ENCODE measurements at regions not wholly inside any gene's neighbourhood (a gene's known extent, or its start where the extent isn't known, plus 50 kb on each side); places are given as distances from the start of the nearest gene placed in this dataset.

DNA sequence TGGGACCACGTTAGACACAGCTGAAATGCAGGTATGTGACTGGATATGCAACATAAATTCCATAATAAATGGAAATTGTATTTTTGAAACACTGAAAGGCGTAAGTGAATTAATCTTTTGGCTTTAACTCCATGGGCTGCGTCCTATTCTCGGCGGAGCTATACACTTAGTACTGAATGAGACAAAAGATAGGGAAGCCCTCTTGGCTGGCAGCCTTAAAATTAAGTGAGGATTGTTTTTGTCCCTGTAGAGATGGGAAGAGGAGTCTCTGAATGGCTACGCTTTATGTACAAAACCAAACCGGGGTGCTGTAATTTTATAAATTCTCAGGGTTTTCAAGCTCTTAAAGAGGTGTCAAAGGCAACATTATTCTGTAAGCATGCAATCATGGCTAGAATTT, 429.8 kb downstream of the QKI start:
- H3K27me3 Mint-ChIP-seq: peaks cover 0 to 15% (median 5%) of the 10 kb centered on the region in 3 donors

DNA sequence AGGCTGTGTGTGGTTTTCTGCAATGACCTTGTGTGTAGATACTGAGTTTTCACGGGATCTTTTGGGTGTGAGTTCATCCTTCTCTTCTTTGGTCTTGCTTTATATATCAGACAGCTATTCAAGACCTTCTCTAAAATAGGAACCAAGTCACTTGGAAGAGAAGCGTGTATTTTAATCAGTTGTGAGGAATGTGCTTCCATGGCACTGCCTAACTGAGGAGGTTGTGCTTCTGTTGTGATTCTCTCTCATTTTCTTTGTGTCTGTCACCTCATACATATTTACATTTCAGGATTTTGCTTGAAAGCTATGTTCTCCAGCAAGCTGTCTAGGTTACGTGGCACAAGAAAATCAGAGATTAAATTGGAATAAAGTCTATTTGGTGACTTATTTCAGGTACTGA, 428.7 kb downstream of the QKI start:
- peaks cover 0 to 6% (median 0%) of the 10 kb centered on the region in 3 donors for H3K4me1 Mint-ChIP-seq
- H3K27ac Mint-ChIP-seq: peak overlapping the region in 1 of 6 donors; percentile 14
- peaks cover 6 to 13% (median 11%) of the 10 kb centered on the region in 7 donors for H3K9me3 Mint-ChIP-seq

More for the DNA sequence above, 429.8 kb downstream of the QKI start:
- DNase-seq: no peak
- H3K9me3 Mint-ChIP-seq: peaks cover 6 to 24% (median 14%) of the 10 kb centered on the region in 7 donors
- no peak overlapping the region for H3K4me3 Mint-ChIP-seq
- peaks cover 0 to 8% of the 10 kb centered on the region in 2 donors for H3K36me3 Mint-ChIP-seq
- H3K4me1 Mint-ChIP-seq: peaks cover 0 to 6% (median 0%) of the 10 kb centered on the region in 3 donors
- no peak for ATAC-seq (ENCODE audit: low read depth in 2 of 2)
- no peak overlapping the region for H3K27ac Mint-ChIP-seq

DNA sequence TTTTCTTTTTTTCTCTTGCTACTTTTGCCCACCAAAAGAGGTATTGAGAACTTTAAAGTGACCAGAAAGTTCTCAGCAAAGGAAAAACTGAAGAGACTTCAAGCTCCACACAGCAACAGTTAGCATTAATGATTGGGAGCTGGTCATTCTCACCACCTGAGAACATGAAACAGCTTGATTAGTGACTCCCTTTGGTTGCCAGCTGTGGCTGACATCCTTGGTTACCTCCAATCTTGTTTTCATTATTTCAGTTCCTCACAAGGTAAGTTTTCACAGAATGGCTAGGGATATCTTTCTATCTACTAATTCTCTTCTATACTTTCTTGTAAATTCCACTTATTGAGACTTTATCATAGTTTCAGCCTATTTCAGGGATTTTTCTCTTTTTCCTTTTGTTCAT, 427.9 kb downstream of the QKI start:
- H3K27me3 Mint-ChIP-seq: peaks cover 4 to 15% (median 5%) of the 10 kb centered on the region in 3 donors
- peaks cover 0 to 10% (median 0%) of the 10 kb centered on the region in 3 donors for H3K4me1 Mint-ChIP-seq
- peaks cover 6 to 13% (median 11%) of the 10 kb centered on the region in 7 donors for H3K9me3 Mint-ChIP-seq
- DNase-seq (no peak), ATAC-seq (ENCODE audit: low read depth in 2 of 2) (no peak)
- peak overlapping the region in 1 of 6 donors; percentile 53 for H3K27ac Mint-ChIP-seq
- peaks cover 0 to 8% of the 10 kb centered on the region in 2 donors for H3K36me3 Mint-ChIP-seq
- H3K4me3 Mint-ChIP-seq: peak overlapping the region in 1 of 8 donors; percentile 49

More for the DNA sequence above, 428.7 kb downstream of the QKI start:
- DNase-seq: no peak
- Mint-ChIP-seq H3K4me3 (no peak overlapping the region), H3K36me3 (peaks cover 0 to 8% of the 10 kb centered on the region in 2 donors), H3K27me3 (peaks cover 0 to 11% (median 5%) of the 10 kb centered on the region in 3 donors)
- ATAC-seq (ENCODE audit: low read depth in 2 of 2): no peak

DNA sequence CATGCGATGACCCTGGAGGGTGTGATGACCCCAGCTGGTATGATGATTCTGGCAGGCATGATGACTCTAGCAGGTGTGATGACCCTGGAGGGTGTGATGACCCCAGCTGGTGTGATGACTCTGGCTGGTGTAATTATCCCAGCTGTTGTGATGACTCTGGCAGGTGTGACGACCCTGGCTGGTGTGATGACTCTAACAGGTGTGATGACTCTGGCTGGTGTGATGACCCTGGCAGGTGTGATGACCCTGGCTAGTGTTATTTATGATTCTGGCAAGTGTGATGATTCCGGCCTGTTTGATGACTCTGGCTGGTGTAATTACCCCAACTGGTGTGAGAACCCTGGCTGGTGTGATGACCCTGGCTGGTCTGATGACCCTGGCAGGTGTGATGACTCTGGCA, 427.2 kb downstream of the QKI start:
- Mint-ChIP-seq H3K27me3 (peaks cover 5 to 18% (median 11%) of the 10 kb centered on the region in 3 donors), H3K4me1 (peaks cover 0 to 10% (median 0%) of the 10 kb centered on the region in 3 donors), H3K4me3 (no peak overlapping the region), H3K36me3 (peaks cover 0 to 8% of the 10 kb centered on the region in 2 donors), H3K9me3 (peaks cover 6 to 13% (median 11%) of the 10 kb centered on the region in 7 donors), H3K27ac (no peak overlapping the region)
- ATAC-seq (ENCODE audit: low read depth in 2 of 2): no peak
- no peak for DNase-seq

DNA sequence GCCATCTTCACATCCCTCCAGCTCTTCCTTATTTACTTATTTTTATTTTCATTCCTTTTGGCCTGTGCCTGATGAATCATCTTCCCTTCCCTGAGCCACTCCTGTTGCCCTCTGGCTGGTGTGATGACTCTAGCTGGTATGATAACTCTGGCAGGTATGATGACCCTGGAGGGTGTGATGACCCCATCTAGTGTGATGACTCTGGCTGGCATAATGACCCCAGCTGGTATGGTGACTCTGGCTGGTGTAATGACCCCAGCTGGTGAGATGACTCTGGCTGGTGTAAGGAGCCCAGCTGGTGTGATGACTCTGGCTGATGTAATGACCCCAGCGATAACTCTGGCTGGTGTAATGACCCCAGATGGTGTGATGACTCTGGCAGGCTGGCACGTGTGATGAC, 426.8 kb downstream of the QKI start:
- H3K9me3 Mint-ChIP-seq: peaks cover 6 to 13% (median 11%) of the 10 kb centered on the region in 7 donors
- H3K4me3 Mint-ChIP-seq: no peak overlapping the region
- H3K27ac Mint-ChIP-seq: peak overlapping the region in 1 of 6 donors; percentile 85
- peaks cover 9 to 21% (median 15%) of the 10 kb centered on the region in 3 donors for H3K27me3 Mint-ChIP-seq
- ATAC-seq (ENCODE audit: low read depth in 2 of 2) (no peak), DNase-seq (no peak)
- H3K4me1 Mint-ChIP-seq: peaks cover 0 to 10% (median 0%) of the 10 kb centered on the region in 3 donors
- peaks cover 0 to 8% of the 10 kb centered on the region in 2 donors for H3K36me3 Mint-ChIP-seq

DNA sequence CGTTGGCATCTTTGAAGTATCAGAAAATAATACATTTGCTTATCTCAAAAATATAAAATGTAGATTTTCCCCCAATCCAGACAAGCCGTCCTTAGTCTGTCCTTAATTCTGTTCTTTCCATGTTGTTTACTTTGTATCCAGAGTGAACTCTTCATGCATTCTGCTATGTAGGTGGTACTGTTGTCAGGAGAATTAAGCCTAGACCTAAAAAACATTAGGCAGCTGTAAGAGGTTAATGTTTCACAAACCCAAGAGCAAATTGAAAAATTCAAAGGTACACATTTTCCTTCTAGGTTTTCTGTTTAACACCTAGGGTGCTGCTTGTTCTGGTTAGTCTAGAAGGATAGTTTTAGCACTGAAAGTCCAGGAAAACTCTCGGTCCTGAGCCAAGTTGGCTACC, 426.4 kb downstream of the QKI start:
- DNase-seq: no peak
- ATAC-seq (ENCODE audit: low read depth in 2 of 2): no peak
- Mint-ChIP-seq H3K4me1 (peaks cover 0 to 10% (median 0%) of the 10 kb centered on the region in 3 donors), H3K27me3 (peaks cover 12 to 25% (median 19%) of the 10 kb centered on the region in 3 donors), H3K4me3 (no peak overlapping the region), H3K36me3 (peaks cover 0 to 8% of the 10 kb centered on the region in 2 donors), H3K27ac (no peak overlapping the region), H3K9me3 (peaks cover 6 to 13% (median 11%) of the 10 kb centered on the region in 7 donors)

DNA sequence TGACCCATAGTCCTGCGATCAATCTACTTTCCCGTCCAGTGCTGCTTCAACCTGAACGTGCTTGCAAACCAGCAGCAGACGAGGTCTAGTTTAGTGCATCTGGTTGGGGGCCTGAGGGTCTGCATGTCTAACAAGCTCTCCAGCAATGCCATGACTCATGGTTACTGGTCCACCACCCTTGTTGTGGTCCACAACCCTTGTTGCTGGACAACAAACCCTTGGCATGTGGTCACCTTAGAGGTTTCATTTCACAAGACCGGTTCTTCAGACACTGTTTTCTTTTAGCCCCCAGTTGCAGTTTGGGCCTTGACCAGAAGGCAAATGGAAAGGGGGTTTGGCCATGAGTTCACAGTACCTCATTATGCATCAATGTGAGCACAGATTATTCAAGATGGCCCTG, 424.8 kb downstream of the QKI start:
- peaks cover 0 to 10% (median 0%) of the 10 kb centered on the region in 3 donors for H3K4me1 Mint-ChIP-seq
- no peak overlapping the region for H3K4me3 Mint-ChIP-seq
- ATAC-seq (ENCODE audit: low read depth in 2 of 2) (no peak), DNase-seq (no peak)
- H3K27ac Mint-ChIP-seq: no peak overlapping the region
- H3K36me3 Mint-ChIP-seq: peaks cover 0 to 8% of the 10 kb centered on the region in 2 donors
- peaks cover 17 to 35% (median 30%) of the 10 kb centered on the region in 3 donors for H3K27me3 Mint-ChIP-seq
- peaks cover 6 to 14% (median 11%) of the 10 kb centered on the region in 7 donors for H3K9me3 Mint-ChIP-seq

DNA sequence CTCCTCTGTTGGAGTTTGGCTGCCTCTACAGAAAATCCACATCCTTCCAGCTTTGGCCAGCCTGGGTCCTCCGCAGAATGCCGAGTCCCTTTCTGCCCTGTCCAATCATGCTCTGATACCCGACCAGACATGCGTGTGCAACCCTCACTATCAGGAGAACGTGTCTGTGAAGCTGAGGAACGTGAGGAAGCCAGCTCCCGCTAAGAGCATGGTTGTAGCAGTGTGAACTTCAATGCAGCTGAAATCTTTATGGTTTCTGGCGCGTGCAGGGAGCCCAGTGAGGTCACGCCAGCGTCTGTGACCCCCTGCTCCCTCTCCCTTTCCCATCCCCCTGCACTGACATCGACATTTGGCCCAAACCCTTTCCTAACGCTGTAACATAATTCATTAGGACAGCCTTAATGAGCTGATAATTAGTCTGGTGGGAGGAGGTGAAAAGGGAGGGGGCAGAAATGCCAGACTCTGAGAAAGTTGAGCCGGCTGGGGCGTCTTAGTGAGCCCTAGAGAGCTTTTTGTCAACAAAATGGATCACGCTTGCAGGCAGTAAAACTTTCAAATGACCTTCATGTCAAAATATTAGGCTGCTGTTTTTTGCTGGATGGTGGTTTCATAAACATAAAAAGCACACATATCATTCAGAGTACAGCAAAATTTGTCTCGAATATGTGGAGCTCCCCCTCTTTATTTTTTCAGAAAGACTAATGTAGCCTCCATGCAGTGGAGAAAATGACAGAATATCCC, 423.3 kb downstream of the QKI start:
- H3K27me3 Mint-ChIP-seq: peaks cover 15 to 33% (median 33%) of the 10 kb centered on the region in 3 donors
- DNase-seq (no peak), ATAC-seq (ENCODE audit: low read depth in 2 of 2) (no peak)
- H3K9me3 Mint-ChIP-seq: peaks cover 6 to 14% (median 11%) of the 10 kb centered on the region in 7 donors
- peaks cover 0 to 8% of the 10 kb centered on the region in 2 donors for H3K36me3 Mint-ChIP-seq
- H3K4me1 Mint-ChIP-seq: peaks cover 0 to 5% (median 0%) of the 10 kb centered on the region in 3 donors
- H3K4me3 Mint-ChIP-seq: no peak overlapping the region
- no peak overlapping the region for H3K27ac Mint-ChIP-seq

DNA sequence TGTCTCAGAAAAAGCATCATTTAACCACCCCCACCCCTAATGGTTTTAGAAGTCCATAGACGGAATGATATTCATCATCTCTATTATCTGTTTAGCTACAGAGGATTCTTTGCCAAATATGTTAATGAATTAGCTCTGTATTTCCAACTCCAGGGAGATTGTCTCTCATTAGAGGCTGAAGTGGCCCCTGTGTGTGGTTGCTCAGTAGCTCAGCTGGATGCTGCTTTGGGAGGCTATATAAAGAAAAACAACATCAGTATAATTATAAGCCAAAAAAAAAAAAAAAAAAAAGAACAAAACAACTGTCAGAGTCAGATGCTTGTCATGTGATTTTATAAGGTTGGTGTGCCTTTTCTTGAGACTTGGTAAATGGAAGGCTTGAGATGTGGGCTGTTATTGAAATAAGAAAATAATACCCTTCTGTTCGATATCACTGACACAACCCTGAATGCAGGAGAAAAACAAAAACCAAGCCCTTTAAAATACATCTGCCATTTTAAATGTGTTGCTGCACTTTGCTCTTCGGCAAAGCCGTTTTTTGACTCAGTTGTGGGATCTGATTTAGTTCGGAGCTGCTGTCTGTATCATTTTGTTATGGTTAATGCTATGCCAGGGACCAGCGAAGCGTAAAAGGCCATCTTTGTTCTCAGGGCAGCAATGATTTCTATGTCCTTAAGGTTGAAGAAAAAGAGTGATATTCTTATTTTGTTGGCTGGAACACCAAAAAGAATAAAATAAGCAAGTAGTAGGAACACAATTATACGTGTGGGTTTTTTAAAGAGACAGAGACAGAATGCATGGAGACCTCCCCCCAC, 422.6 kb downstream of the QKI start:
- Mint-ChIP-seq H3K9me3 (peaks cover 6 to 12% (median 9%) of the 10 kb centered on the region in 7 donors), H3K27me3 (peaks cover 17 to 40% (median 38%) of the 10 kb centered on the region in 3 donors), H3K4me1 (peaks cover 0 to 3% (median 0%) of the 10 kb centered on the region in 3 donors), H3K4me3 (no peak overlapping the region), H3K36me3 (peaks cover 0 to 7% of the 10 kb centered on the region in 2 donors), H3K27ac (no peak overlapping the region)
- no peak for ATAC-seq (ENCODE audit: low read depth in 2 of 2)
- no peak for DNase-seq

DNA sequence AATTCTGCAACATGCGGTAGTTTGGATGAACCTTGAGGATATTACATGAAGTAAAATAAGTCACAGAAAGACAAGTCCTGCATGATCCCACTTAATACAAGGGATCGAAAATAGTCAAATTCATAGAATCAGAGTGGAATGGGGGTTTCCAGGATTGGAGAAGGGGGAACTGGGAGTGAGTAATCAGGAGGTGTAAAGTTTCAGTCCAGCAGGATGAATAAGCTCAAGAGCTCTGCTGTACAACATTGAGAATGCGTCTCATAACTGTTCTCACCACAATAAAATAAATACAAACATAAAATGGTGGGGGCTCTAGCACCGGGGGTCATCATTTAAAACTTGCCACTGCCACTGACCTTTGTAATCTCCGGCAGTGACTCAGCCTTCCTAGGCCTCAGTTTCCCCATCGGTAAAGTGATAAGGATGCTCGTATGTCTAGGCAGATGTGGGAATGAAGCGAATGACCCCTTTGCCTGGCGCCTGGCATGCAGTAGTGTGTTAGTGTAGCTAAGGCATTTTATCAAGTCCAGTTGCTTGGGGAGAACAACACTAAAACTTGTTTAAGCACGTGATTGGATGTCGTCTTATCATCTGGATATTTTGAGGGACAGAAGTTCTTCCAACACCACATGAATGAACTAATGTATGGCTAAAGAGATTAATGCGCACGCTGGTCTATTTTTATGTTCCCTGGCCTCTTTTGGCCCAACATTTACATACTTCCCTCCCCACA, 421.1 kb downstream of the QKI start:
- Mint-ChIP-seq H3K27me3 (peaks cover 22 to 47% (median 38%) of the 10 kb centered on the region in 3 donors), H3K9me3 (peaks cover 0 to 6% (median 3%) of the 10 kb centered on the region in 7 donors), H3K4me3 (peak overlapping the region in 1 of 8 donors; percentile 15), H3K36me3 (no peaks in the 10 kb centered on the region), H3K4me1 (peaks cover 0 to 3% (median 0%) of the 10 kb centered on the region in 3 donors), H3K27ac (peak overlapping the region in 1 of 6 donors; percentile 11)
- no peak for DNase-seq
- ATAC-seq (ENCODE audit: low read depth in 2 of 2): no peak

DNA sequence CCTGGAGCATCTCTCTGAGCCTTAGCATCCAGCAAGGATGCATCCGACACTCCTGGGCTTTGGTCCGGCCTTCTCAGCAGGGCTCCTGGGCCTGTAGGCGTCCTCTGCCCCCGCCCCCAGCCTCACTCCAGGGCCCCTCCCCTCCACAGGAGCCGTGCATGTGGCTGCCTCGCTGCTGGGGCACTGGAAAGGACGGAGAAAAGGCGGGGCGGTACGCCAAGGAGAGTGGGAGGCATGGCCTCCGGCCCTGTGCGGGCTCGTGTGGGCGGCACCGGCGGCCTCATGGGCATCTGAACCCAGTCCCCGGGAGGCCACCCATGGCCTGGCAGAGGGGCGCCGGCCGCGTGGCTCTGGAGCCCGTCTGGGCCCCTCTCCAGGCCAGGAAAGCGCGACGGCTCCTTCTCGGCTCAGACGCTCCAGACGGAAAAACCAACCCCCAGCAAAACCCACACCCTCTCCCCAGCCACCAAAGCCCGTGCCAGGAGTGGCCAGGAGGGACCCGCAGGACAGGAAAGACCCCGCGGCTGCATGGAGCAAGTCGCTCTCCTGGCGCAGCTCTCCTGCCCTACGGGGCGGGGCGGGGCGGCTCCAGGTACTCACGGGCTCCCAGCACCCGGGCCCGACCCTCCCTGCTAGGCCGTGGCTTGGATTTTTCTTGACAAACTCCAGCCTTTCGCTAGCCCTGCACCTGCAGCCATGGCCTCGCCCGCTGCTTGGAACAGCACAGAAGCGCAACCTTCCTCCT, 419.9 kb downstream of the QKI start:
- Mint-ChIP-seq H3K9me3 (peaks cover 0 to 6% (median 0%) of the 10 kb centered on the region in 7 donors), H3K27ac (no peak overlapping the region), H3K4me1 (peaks cover 0 to 3% (median 0%) of the 10 kb centered on the region in 3 donors), H3K27me3 (peaks cover 22 to 47% (median 44%) of the 10 kb centered on the region in 3 donors), H3K4me3 (peak overlapping the region in 1 of 8 donors; percentile 66), H3K36me3 (no peaks in the 10 kb centered on the region)
- ATAC-seq (ENCODE audit: low read depth in 2 of 2) (no peak), DNase-seq (no peak)

DNA sequence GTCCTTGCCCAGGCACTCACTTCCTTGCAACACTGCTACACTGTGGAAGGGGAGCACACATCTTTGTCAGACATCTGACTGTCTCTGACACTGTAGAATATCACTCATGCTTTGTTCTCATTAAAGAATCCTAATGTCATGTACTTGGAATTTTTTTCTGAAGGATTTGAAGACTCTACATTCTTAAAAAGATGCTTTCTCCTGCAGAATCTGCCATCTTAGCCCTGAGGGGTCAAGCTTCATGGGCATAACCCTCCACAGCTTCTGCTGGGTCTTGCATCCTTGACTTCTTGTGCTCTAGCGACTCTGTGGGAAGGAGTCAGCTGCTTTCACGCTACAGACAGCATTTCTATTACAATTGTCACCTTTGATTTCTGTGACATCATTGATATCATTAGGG, 417.2 kb downstream of the QKI start:
- DNase-seq (no peak), ATAC-seq (ENCODE audit: low read depth in 2 of 2) (no peak)
- Mint-ChIP-seq H3K4me3 (peak overlapping the region in 1 of 8 donors; percentile 17), H3K27ac (no peak overlapping the region), H3K27me3 (peaks cover 33 to 36% (median 34%) of the 10 kb centered on the region in 3 donors), H3K9me3 (peaks cover 0 to 6% (median 0%) of the 10 kb centered on the region in 7 donors), H3K4me1 (no peaks in the 10 kb centered on the region), H3K36me3 (no peaks in the 10 kb centered on the region)
